ENCODE measurements at regions not wholly inside any gene's neighbourhood (a gene's known extent, or its start where the extent isn't known, plus 50 kb on each side); places are given as distances from the start of the nearest gene placed in this dataset.
"Not testable (repeated sequence)": the region's sequence is repeated elsewhere in the genome, so short reads cannot be mapped to it uniquely, and the experiment has no call there.

GRCh38 chr9:42577851-42578250, 394.4 kb downstream of the SPATA31A6 start:
- TF ChIP-seq SP1 (IDR thresholded peaks at IDR 0.05; ENCODE audit: low read depth); EZH2phosphoT487 (IDR thresholded peaks at IDR 0.05; ENCODE audit: borderline replicate concordance); EZH2 (IDR thresholded peaks at IDR 0.05); RAD21 (IDR thresholded peaks at IDR 0.05; ENCODE audit: low read depth); YY1 (IDR thresholded peaks at IDR 0.05; ENCODE audit: extremely low read depth, insufficient replicate concordance, low read depth, low read length); TCF7L2 (IDR thresholded peaks at IDR 0.05; ENCODE audit: borderline replicate concordance, extremely low read depth, insufficient read depth, insufficient read length); POLR2A (IDR thresholded peaks at IDR 0.05; ENCODE audit: borderline replicate concordance, extremely low read depth, insufficient read depth, insufficient read length); POLR2AphosphoS5 (IDR thresholded peaks at IDR 0.05; ENCODE audit: low read depth, low read length): not testable (repeated sequence)
- TF ChIP-seq, protein P1, sequence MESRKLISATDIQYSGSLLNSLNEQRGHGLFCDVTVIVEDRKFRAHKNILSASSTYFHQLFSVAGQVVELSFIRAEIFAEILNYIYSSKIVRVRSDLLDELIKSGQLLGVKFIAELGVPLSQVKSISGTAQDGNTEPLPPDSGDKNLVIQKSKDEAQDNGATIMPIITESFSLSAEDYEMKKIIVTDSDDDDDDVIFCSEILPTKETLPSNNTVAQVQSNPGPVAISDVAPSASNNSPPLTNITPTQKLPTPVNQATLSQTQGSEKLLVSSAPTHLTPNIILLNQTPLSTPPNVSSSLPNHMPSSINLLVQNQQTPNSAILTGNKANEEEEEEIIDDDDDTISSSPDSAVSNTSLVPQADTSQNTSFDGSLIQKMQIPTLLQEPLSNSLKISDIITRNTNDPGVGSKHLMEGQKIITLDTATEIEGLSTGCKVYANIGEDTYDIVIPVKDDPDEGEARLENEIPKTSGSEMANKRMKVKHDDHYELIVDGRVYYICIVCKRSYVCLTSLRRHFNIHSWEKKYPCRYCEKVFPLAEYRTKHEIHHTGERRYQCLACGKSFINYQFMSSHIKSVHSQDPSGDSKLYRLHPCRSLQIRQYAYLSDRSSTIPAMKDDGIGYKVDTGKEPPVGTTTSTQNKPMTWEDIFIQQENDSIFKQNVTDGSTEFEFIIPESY (IDR thresholded peaks at IDR 0.05; ENCODE audit: extremely low read depth, insufficient replicate concordance, low read length), result not testable (repeated sequence)
- TF ChIP-seq, protein P2, sequence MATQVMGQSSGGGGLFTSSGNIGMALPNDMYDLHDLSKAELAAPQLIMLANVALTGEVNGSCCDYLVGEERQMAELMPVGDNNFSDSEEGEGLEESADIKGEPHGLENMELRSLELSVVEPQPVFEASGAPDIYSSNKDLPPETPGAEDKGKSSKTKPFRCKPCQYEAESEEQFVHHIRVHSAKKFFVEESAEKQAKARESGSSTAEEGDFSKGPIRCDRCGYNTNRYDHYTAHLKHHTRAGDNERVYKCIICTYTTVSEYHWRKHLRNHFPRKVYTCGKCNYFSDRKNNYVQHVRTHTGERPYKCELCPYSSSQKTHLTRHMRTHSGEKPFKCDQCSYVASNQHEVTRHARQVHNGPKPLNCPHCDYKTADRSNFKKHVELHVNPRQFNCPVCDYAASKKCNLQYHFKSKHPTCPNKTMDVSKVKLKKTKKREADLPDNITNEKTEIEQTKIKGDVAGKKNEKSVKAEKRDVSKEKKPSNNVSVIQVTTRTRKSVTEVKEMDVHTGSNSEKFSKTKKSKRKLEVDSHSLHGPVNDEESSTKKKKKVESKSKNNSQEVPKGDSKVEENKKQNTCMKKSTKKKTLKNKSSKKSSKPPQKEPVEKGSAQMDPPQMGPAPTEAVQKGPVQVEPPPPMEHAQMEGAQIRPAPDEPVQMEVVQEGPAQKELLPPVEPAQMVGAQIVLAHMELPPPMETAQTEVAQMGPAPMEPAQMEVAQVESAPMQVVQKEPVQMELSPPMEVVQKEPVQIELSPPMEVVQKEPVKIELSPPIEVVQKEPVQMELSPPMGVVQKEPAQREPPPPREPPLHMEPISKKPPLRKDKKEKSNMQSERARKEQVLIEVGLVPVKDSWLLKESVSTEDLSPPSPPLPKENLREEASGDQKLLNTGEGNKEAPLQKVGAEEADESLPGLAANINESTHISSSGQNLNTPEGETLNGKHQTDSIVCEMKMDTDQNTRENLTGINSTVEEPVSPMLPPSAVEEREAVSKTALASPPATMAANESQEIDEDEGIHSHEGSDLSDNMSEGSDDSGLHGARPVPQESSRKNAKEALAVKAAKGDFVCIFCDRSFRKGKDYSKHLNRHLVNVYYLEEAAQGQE (IDR thresholded peaks at IDR 0.05; ENCODE audit: low read depth), result not testable (repeated sequence)
- TF ChIP-seq, protein P3, sequence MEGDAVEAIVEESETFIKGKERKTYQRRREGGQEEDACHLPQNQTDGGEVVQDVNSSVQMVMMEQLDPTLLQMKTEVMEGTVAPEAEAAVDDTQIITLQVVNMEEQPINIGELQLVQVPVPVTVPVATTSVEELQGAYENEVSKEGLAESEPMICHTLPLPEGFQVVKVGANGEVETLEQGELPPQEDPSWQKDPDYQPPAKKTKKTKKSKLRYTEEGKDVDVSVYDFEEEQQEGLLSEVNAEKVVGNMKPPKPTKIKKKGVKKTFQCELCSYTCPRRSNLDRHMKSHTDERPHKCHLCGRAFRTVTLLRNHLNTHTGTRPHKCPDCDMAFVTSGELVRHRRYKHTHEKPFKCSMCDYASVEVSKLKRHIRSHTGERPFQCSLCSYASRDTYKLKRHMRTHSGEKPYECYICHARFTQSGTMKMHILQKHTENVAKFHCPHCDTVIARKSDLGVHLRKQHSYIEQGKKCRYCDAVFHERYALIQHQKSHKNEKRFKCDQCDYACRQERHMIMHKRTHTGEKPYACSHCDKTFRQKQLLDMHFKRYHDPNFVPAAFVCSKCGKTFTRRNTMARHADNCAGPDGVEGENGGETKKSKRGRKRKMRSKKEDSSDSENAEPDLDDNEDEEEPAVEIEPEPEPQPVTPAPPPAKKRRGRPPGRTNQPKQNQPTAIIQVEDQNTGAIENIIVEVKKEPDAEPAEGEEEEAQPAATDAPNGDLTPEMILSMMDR (IDR thresholded peaks at IDR 0.05 in 2 of 3, conservative IDR thresholded peaks at IDR 0.05 in 1 of 3; ENCODE audit: borderline replicate concordance in 1 of 3, insufficient read depth in 1 of 3, low read depth in 2 of 3, low read length in 2 of 3), result not testable (repeated sequence)
- TF ChIP-seq, protein P4, sequence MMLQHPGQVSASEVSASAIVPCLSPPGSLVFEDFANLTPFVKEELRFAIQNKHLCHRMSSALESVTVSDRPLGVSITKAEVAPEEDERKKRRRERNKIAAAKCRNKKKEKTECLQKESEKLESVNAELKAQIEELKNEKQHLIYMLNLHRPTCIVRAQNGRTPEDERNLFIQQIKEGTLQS (IDR thresholded peaks at IDR 0.05), result not testable (repeated sequence)

All from HCT116 (cell line).